Skin epidermis (tissue), 12 donors: ENCODE measurements at regions not wholly inside any gene's neighbourhood (a gene's known extent, or its start where the extent isn't known, plus 50 kb on each side); places are given as distances from the start of the nearest gene placed in this dataset.
A peak's percentile ranks its signal among the peaks of the same experiment; 100 is the strongest.

Experiments
- H3K27ac ChIP-seq, 21 experiments: fragments of 200-600 bp; sonication (generic) in 11 of 21; one replicate each; pipeline ENCODE4 v1.5.0; 2020; ENCODE audit warnings: mild to moderate bottlenecking in 3 of 21, inconsistent platforms in 2 of 21, moderate library complexity in 2 of 21
- H3K4me3 ChIP-seq, 7 experiments: fragments of 200-600 bp; sonication (generic) in 2 of 7; one replicate each; pipeline ENCODE4 v1.5.0; 2020; ENCODE audit warnings: inconsistent platforms in 2 of 7, mild to moderate bottlenecking in 2 of 7, moderate library complexity in 1 of 7

DNA sequence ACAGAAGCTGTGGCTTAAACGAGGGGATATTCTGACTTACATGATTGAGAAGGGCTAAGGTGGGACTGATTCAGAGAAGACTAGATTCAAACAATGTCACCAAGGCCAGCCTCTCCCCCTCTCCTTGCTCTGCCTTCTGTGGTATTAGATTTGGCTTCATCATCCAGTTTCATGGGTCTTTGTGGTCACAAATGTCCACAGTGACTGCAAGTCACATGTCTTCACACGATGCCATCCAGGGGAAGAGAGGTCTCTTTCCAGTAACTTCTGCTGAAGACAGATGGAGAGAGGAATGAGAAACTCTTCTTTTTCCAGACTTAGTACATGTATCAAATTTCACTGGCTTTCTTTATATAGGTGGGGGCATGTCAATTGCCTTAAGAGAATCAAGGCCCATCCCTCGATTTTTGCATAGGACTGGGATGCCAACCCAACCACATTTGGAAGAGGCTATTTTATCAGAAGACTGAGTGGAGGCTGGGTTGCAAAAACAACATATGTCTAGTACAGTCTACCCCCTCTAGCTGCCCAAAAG is 57.3 kb upstream of the HNF1B start:
- Histone ChIP-seq H3K27ac (peak overlapping the region in 1 of 21 experiments; percentile 7), H3K4me3 (no peak overlapping the region)

- no peak overlapping the region for H3K4me3 ChIP-seq
- no peak overlapping the region for H3K27ac ChIP-seq
Measured at GRCh38 chr17:37801171-37801570, 56.3 kb upstream of the HNF1B start.

DNA sequence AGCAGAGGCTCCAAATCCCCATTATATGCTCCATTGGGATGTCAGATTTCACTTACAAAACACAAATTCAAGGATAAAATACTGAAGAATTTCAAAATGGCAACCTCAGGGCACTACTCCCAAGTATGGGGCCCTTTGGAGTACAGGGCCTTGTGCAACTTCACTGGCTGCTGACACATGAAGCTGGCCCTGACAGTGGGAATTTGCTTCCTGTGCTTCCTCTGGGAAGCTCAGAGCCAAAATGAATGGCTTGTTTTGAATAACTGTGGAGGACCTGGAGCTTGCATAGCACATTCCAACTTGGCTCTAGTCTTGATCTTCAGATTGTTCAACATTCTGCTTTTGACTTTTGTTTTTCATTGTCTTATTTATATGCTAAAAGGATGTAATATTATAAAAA is 52.3 kb upstream of the HNF1B start:
- no peak overlapping the region for H3K4me3 ChIP-seq
- no peak overlapping the region for H3K27ac ChIP-seq

DNA sequence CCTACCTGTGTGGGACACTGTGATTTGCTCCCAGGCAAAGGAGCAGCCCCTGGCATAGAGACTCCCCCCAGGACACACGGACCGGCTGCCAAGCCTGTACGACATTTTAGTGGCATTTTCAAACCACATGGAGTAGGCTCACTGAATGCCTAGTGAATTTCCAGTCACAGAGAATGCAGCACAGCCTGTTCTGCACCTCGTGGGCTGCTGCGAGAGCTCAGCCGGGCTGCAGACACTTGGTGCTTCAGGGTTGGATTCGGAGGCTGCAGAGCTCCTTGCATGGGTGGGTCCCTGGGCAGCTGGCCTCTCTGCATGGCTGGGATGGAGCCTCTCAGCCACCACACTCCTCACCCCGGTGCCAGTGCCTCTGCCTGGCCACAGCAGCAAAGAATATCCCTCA is 51.2 kb upstream of the HNF1B start:
- no peak overlapping the region for H3K27ac ChIP-seq
- no peak overlapping the region for H3K4me3 ChIP-seq
